ENCODE measurements at regions not wholly inside any gene's neighbourhood (a gene's known extent, or its start where the extent isn't known, plus 50 kb on each side); places are given as distances from the start of the nearest gene placed in this dataset.
"Not testable (repeated sequence)": the region's sequence is repeated elsewhere in the genome, so short reads cannot be mapped to it uniquely, and the experiment has no call there.

GRCh38 chr12:28023156-28023887 is 50.8 kb upstream of the PTHLH start:
- DNase-seq = no peak

GRCh38 chr12:28024231-28024995 is 51.9 kb upstream of the PTHLH start:
- DNase-seq = no peak

DNA sequence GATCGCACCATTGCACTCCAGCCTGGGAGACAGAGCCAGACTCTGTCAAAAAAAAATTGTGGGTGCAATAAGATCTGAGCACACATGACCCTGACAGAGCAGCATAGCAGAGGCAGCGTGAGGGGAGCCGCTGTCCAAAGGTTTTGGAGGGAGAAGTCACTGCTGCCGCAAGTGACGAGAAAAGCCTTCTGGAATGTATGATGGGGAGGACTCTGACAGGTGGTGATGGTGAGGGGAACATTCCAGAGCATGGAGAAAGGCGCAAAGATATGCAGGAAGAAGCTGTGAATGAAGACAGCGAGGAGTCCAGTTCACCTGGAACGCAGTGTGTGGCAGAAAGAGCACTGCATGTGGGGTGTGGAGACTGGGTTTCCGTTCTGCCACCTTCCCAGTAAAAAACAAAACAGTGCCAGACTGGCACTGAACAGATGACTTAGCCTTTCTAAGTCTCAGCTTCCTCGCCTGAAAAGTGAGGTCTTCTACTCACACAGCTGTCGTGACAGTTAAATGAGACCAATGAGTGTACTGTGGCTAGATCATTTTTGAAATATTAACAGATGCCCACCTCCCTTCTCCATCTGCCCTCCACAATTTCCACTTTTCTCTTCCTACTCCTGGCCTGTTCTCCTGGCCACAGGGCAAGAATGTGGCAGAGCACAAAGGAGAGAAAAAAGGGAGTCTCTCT is 53.4 kb upstream of the PTHLH start:
- DNase-seq = peak in 1 of 2 experiments; percentile 44

DNA sequence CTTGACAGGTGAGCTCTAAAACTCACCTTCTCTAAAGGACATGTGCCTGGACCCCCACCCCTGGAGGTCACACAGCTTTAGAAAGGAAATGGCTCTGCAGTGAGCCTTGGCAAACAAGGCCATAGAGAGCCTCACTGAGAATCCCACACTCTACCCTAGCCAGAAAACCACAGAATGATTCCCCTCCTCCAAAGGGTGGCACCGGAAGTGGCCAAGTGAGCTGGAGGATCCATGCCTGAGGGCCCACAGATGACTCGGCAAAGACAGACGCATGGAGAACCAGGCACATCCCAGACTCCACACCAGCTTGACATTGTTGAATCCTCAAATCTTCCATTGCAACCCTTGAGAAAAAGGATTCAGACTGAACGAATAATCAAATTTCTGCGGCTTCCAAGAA is 54.2 kb upstream of the PTHLH start:
- peak in 1 of 2 experiments; percentile 11 for DNase-seq

DNA sequence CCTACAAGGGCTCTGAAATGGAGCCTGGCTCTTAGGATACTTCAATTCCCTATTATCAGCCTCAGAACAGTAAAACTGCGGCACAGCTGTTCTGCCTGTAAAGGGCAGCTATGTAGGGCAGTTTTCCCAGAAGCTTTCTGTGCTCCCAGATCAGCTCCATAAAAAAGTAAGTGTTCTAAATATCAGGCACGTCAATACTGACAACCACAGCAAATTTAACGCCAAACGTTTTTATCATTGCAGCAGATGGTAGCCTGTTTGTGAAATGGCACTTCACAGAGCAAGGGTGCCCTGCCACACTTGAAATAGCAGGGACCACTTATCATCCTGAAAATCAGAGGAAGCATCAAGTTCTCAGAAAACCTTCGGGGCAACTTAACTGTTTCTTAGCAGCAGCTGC is 54.8 kb upstream of the PTHLH start:
- peak in 1 of 2 experiments; percentile 74 for DNase-seq

- no peak for DNase-seq
Observed at GRCh38 chr12:28027947-28028724, 55.6 kb upstream of the PTHLH start.

GRCh38 chr12:28032811-28033537 is 60.4 kb upstream of the PTHLH start:
- no peak for DNase-seq

- DNase-seq = no peak
Observed at GRCh38 chr12:28033538-28033915, 61.0 kb upstream of the PTHLH start.

- DNase-seq = no peak
Observed at GRCh38 chr12:28034271-28034670, 61.7 kb upstream of the PTHLH start.

- DNase-seq = peak in 1 of 2 experiments; percentile 2
Observed at GRCh38 chr12:28035500-28035899, 63.0 kb upstream of the PTHLH start.

DNA sequence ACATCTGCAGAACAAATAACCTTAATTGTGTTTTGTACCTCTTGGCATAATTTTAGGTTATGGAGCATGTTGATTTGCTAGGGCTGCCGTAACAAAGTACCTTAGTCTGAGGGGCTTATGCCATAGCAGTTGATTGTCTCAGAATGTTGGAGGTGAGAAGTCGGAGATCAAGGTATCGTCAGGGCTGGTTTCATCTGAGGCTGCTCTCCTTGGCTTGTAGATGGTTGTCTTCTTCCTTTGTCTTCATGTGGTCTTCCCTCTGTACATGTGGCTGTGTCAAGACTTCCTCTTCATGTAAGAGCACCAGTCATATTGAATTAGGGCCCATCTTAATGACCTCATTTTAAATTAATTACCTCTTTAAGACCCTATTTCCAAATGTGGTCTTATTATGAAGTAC is 64.4 kb upstream of the PTHLH start:
- no peak for DNase-seq

- DNase-seq = peak in 1 of 2 experiments; percentile 63
Observed at GRCh38 chr12:28040246-28040645, 67.7 kb upstream of the PTHLH start.

GRCh38 chr12:28046600-28046999 is 74.1 kb upstream of the PTHLH start:
- DNase-seq = not testable (repeated sequence)

DNA sequence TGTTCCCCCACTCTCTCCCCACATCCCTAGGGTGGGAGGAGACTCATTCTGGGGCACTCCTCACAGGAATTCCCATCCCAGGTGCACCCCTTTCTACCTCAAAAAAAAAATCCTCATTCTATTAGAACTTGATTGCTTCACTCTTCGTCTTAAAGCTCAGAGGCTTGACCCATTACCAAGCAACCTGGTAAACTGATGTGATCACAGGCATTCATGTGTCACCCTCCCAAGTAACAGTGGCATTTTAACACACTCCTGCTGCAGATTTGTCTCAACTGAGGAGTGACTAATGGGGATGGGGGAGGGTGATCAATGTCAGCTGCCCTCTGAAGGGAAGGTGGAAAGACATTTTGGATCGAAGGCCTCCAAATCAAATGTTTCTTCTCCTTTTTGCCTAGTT is 78.1 kb upstream of the PTHLH start:
- no peak for DNase-seq

DNA sequence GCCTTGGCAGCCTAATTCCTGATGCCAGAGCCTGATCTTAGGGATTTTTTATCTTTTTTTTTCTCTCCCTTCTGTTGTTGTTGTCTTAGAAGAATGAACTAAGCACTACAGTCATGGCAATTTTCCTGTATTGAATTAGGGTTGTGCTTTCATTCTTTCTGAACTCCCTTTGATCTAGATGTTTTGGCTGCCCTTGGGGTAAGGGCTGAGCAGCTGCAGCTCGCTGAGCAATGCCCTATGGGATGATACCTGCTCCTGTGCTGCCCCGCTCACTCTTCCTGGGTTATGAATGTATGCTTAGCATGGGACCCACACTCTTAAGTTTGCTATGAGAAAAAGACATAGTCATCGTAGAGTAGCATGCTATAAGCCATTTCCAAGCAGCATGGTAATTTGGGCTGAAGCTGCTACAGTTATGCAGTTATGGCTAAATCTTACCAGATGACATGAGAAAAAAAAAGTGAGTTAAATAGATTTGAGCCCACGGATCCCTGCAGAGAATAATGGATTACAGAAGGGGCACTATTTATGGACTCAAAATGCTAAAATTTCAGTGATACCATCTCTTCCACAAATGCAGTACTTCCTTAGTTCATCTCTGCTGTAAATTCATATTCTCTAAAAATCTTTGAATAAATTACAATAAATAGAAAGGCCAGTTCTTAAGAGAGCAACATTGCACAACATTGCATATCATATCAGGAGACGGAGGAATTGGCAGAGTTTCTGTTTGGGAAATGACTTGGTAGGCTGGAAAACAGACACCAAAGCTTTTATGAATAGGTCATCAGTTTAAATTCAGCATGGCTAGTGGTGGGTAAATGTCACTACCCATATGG is 79.2 kb upstream of the PTHLH start:
- peak in 1 of 2 experiments; percentile 39 for DNase-seq

DNA sequence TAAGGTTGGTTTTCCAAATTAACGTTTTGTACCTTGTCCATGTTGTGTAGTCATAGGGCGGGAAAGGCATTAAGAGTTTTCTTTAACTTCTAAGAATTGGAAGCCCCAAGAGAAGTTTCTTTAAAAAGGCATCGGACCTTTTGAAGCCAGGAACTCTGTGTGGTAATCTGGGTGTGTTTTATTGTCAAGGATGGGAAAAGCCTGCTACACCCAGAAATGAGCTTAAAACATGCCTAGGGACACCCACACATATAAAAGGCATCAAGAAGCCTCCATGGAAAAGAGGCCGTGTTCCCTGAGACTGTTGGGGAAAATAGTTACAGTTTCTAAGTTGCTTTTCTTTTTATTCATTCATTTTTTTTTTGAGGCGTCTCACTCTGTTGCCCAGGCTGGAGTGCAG is 81.0 kb upstream of the PTHLH start:
- no peak for DNase-seq

GRCh38 chr12:28054583-28054982 is 82.0 kb upstream of the PTHLH start:
- no peak for DNase-seq

GRCh38 chr12:28057856-28058615 is 85.5 kb upstream of the PTHLH start:
- no peak for DNase-seq

GRCh38 chr12:28059220-28059619 is 86.7 kb upstream of the PTHLH start:
- no peak for DNase-seq

GRCh38 chr12:28059668-28060067 is 87.1 kb upstream of the PTHLH start:
- no peak for DNase-seq

DNA sequence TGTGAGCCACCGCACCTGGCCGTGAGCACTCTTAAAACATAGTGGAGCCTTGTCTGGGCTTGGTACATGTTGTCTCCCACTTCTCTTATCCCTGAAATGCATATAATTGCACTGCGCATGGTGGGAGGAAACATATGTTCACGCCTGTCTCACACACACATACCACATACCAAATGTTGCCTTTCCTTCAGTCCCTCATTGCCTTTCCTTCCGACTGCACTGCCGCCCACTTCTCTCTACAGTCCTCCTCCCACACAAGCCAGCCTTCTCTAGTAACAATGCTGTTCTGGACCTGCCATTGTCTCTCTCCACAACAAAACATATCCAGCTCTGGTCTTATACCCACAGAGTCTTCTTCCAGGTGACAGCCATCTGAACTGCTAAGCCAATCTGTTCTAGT is 88.3 kb upstream of the PTHLH start:
- DNase-seq = no peak
